ENCODE measurements at regions not wholly inside any gene's neighbourhood (a gene's known extent, or its start where the extent isn't known, plus 50 kb on each side); places are given as distances from the start of the nearest gene placed in this dataset.

GRCh38 chr22:48428631-48429371 is 1398.9 kb downstream of the BRD1 start:
- Histone ChIP-seq H3K9me2 (replicated peaks; ENCODE audit: low read depth, low read length) (no peaks in the 10 kb centered on the region), H3K36me3 (ENCODE audit: insufficient read depth, low read length) (no peaks in the 10 kb centered on the region), H3F3A (ENCODE audit: low read depth) (no peaks in the 10 kb centered on the region), H3K4me3 (ENCODE audit: low read length, poor library complexity, severe bottlenecking) (no peak overlapping the region), H3K79me2 (ENCODE audit: insufficient read depth, low read length) (no peaks in the 10 kb centered on the region), H2AFZ (ENCODE audit: low read length) (no peak overlapping the region), H3K4me1 (ENCODE audit: insufficient read depth, low read length, poor library complexity, severe bottlenecking) (no peaks in the 10 kb centered on the region), H3K4me2 (ENCODE audit: low read depth, low read length, poor library complexity, severe bottlenecking) (no peak overlapping the region), H3K27me3 (ENCODE audit: insufficient read depth, low read length, poor library complexity, severe bottlenecking) (no peaks in the 10 kb centered on the region), H4K20me1 (ENCODE audit: insufficient read depth, low read length, poor library complexity, severe bottlenecking) (no peaks in the 10 kb centered on the region), H3K9me3 (ENCODE audit: insufficient read depth, low read depth, low read length) (peaks cover 27% of the 10 kb centered on the region; the same call in 1 of the 2 replicates), H3K9ac (ENCODE audit: low read depth, low read length, poor library complexity, severe bottlenecking) (no peak overlapping the region)
- TF ChIP-seq CTCF (conservative IDR thresholded peaks at IDR 0.05; ENCODE audit: low read length): no peak
- TF ChIP-seq EZH2phosphoT487 (IDR thresholded peaks at IDR 0.05; ENCODE audit: borderline replicate concordance): no peak

GRCh38 chr22:48427731-48428211 is 1399.9 kb downstream of the BRD1 start:
- Histone ChIP-seq H3K9ac (ENCODE audit: low read depth, low read length, poor library complexity, severe bottlenecking) (no peak overlapping the region), H2AFZ (ENCODE audit: low read length) (no peak overlapping the region), H3K9me2 (replicated peaks; ENCODE audit: low read depth, low read length) (no peaks in the 10 kb centered on the region), H3K36me3 (ENCODE audit: insufficient read depth, low read length) (no peaks in the 10 kb centered on the region), H3K4me1 (ENCODE audit: insufficient read depth, low read length, poor library complexity, severe bottlenecking) (no peaks in the 10 kb centered on the region), H3K4me3 (ENCODE audit: low read length, poor library complexity, severe bottlenecking) (no peak overlapping the region), H3K79me2 (ENCODE audit: insufficient read depth, low read length) (no peaks in the 10 kb centered on the region), H3K4me2 (ENCODE audit: low read depth, low read length, poor library complexity, severe bottlenecking) (no peak overlapping the region), H3K27me3 (ENCODE audit: insufficient read depth, low read length, poor library complexity, severe bottlenecking) (no peaks in the 10 kb centered on the region), H3K9me3 (ENCODE audit: insufficient read depth, low read depth, low read length) (peaks cover 21% of the 10 kb centered on the region; the same call in 1 of the 2 replicates), H3F3A (ENCODE audit: low read depth) (no peaks in the 10 kb centered on the region), H4K20me1 (ENCODE audit: insufficient read depth, low read length, poor library complexity, severe bottlenecking) (no peaks in the 10 kb centered on the region)
- TF ChIP-seq CTCF (conservative IDR thresholded peaks at IDR 0.05; ENCODE audit: low read length) (no peak), EZH2phosphoT487 (IDR thresholded peaks at IDR 0.05; ENCODE audit: borderline replicate concordance) (no peak)

GRCh38 chr22:48426466-48427380 is 1401.0 kb downstream of the BRD1 start:
- TF ChIP-seq EZH2phosphoT487 (IDR thresholded peaks at IDR 0.05; ENCODE audit: borderline replicate concordance) (no peak), CTCF (conservative IDR thresholded peaks at IDR 0.05; ENCODE audit: low read length) (no peak)
- Histone ChIP-seq H3K36me3 (ENCODE audit: insufficient read depth, low read length) (no peaks in the 10 kb centered on the region), H3K4me1 (ENCODE audit: insufficient read depth, low read length, poor library complexity, severe bottlenecking) (no peaks in the 10 kb centered on the region), H3F3A (ENCODE audit: low read depth) (no peaks in the 10 kb centered on the region), H3K9me2 (replicated peaks; ENCODE audit: low read depth, low read length) (no peaks in the 10 kb centered on the region), H2AFZ (ENCODE audit: low read length) (no peak overlapping the region), H3K4me3 (ENCODE audit: low read length, poor library complexity, severe bottlenecking) (no peak overlapping the region), H3K4me2 (ENCODE audit: low read depth, low read length, poor library complexity, severe bottlenecking) (no peak overlapping the region), H4K20me1 (ENCODE audit: insufficient read depth, low read length, poor library complexity, severe bottlenecking) (no peaks in the 10 kb centered on the region), H3K9ac (ENCODE audit: low read depth, low read length, poor library complexity, severe bottlenecking) (no peak overlapping the region), H3K79me2 (ENCODE audit: insufficient read depth, low read length) (no peaks in the 10 kb centered on the region), H3K9me3 (ENCODE audit: insufficient read depth, low read depth, low read length) (peaks cover 17% of the 10 kb centered on the region; the same call in 1 of the 2 replicates), H3K27me3 (ENCODE audit: insufficient read depth, low read length, poor library complexity, severe bottlenecking) (no peaks in the 10 kb centered on the region)
